Prostate gland (tissue), 2 donors: ENCODE measurements at regions not wholly inside any gene's neighbourhood (a gene's known extent, or its start where the extent isn't known, plus 50 kb on each side); places are given as distances from the start of the nearest gene placed in this dataset.
A peak's percentile ranks its signal among the peaks of the same experiment; 100 is the strongest.

Source experiments
- DNase-seq: peaks from one replicate; pipeline ENCODE4 v3.0.0-alpha.2; 2019; ENCODE audit warnings: low spot score
- H3K27ac ChIP-seq, 2 donors: fragments of 200-600 bp; sonication (generic); 2 replicates each; pipeline ENCODE4 v1.5.1; 2017 to 2019
- H3K27me3 ChIP-seq: fragments of 200-600 bp; sonication (generic); replicated peaks from 2 replicates; pipeline ENCODE4 v1.5.1; 2019; ENCODE audit not compliant: insufficient read depth
- H3K36me3 ChIP-seq, 2 donors: fragments of 200-600 bp; sonication (generic); 1 replicate in 1 of 2; 2 replicates in 1 of 2; pipeline versions ENCODE4 v1.5.1 to v1.8.1; 2017 to 2019
- H3K4me1 ChIP-seq: fragments of 200-600 bp; sonication (generic); replicated peaks from 2 replicates; pipeline ENCODE4 v1.5.1; 2019
- H3K4me3 ChIP-seq, 2 donors: fragments of 200-600 bp; sonication (generic); 2 replicates each; pipeline ENCODE4 v1.5.1; 2017 to 2019
- H3K9me3 ChIP-seq: fragments of 200-600 bp; sonication (generic); 2 replicates; pipeline ENCODE4 v1.5.1; 2017
- CTCF ChIP-seq, 4 experiments: fragments of 200-600 bp in 2 of 4; fragments of 450-650 bp in 2 of 4; sonication (generic) in 2 of 4; IDR thresholded peaks; 1 replicate in 3 of 4; 2 replicates in 1 of 4; pipeline ENCODE4 v1.5.1; 2016 to 2019; ENCODE audit warnings: antibody characterized with exemption in 4 of 4, mild to moderate bottlenecking in 2 of 4, moderate library complexity in 2 of 4
- POLR2A ChIP-seq: fragments of 450-650 bp; IDR thresholded peaks from one replicate; pipeline ENCODE4 v1.6.1; 2016; ENCODE audit warnings: antibody characterized with exemption, mild to moderate bottlenecking
- POLR2AphosphoS5 ChIP-seq: sonication (generic); formaldehyde crosslinking; IDR thresholded peaks from one replicate; pipeline ENCODE4 v1.6.1; 2017; ENCODE audit warnings: antibody characterized with exemption
- WGBS: methylation state at CpG from one replicate; pipeline ENCODE4 v1.1.5; 2018; 5-methylcytosine and 5-hydroxymethylcytosine counted together
- intact Hi-C: fragments of 100-400 bp; cut with DNase I; formaldehyde crosslinking; loops from one replicate; pipeline ENCODE4 v1.14.2; 2022

- no peak for TF ChIP-seq POLR2AphosphoS5
- TF ChIP-seq POLR2A = no peak
- no peak for TF ChIP-seq CTCF (IDR thresholded peaks at IDR 0.05)
- intact Hi-C loops = no loop called here
- WGBS = 86% methylated on average over 2 of the region's 2 CpGs
Observed at GRCh38 chr6:144883915-144884314, 598.8 kb downstream of the UTRN start.

GRCh38 chr6:144885817-144886216 is 600.7 kb downstream of the UTRN start:
- H3K27ac ChIP-seq = no peak overlapping the region
- intact Hi-C loops = no loop called here
- TF ChIP-seq POLR2AphosphoS5 (no peak), CTCF (IDR thresholded peaks at IDR 0.05) (no peak), POLR2A (no peak)
- H3K9me3 ChIP-seq = no peaks in the 10 kb centered on the region
- no peaks in the 10 kb centered on the region for H3K36me3 ChIP-seq
- no peaks in the 10 kb centered on the region for H3K27me3 ChIP-seq
- DNase-seq = no peak
- no peaks in the 10 kb centered on the region for H3K4me1 ChIP-seq
- H3K4me3 ChIP-seq = no peak overlapping the region
- WGBS = 76% methylated on average over 3 of the region's 3 CpGs

More at GRCh38 chr6:144883915-144884314, 598.8 kb downstream of the UTRN start:
- no peak for DNase-seq
- no peaks in the 10 kb centered on the region for H3K27me3 ChIP-seq
- H3K36me3 ChIP-seq = no peaks in the 10 kb centered on the region
- H3K4me1 ChIP-seq = no peaks in the 10 kb centered on the region
- H3K27ac ChIP-seq = no peak overlapping the region
- no peak overlapping the region for H3K4me3 ChIP-seq
- no peaks in the 10 kb centered on the region for H3K9me3 ChIP-seq

- Histone ChIP-seq H3K27me3 (no peaks in the 10 kb centered on the region), H3K36me3 (no peaks in the 10 kb centered on the region), H3K9me3 (no peaks in the 10 kb centered on the region), H3K4me3 (no peak overlapping the region), H3K27ac (no peak overlapping the region), H3K4me1 (no peaks in the 10 kb centered on the region)
- WGBS = 63% methylated on average over 1 of the region's 1 CpG
- TF ChIP-seq POLR2A = no peak
- TF ChIP-seq POLR2AphosphoS5 = no peak
- TF ChIP-seq CTCF (IDR thresholded peaks at IDR 0.05) = no peak
- DNase-seq = no peak
- intact Hi-C loops = no loop called here
Observed at GRCh38 chr6:144886682-144887081, 601.5 kb downstream of the UTRN start.

GRCh38 chr6:144888621-144889020 is 603.5 kb downstream of the UTRN start:
- no peaks in the 10 kb centered on the region for H3K27me3 ChIP-seq
- no peak for TF ChIP-seq CTCF (IDR thresholded peaks at IDR 0.05)
- no peak for TF ChIP-seq POLR2A
- TF ChIP-seq POLR2AphosphoS5 = no peak
- H3K27ac ChIP-seq = no peak overlapping the region
- DNase-seq = no peak
- H3K4me1 ChIP-seq = no peaks in the 10 kb centered on the region
- intact Hi-C loops = no loop called here
- H3K36me3 ChIP-seq = no peaks in the 10 kb centered on the region
- H3K9me3 ChIP-seq = no peaks in the 10 kb centered on the region
- WGBS = 71% methylated on average over 1 of the region's 1 CpG
- H3K4me3 ChIP-seq = no peak overlapping the region

- no peak for DNase-seq
- H3K27me3 ChIP-seq = no peaks in the 10 kb centered on the region
- no peaks in the 10 kb centered on the region for H3K4me1 ChIP-seq
- TF ChIP-seq CTCF (IDR thresholded peaks at IDR 0.05) (no peak), POLR2AphosphoS5 (peak; percentile 73), POLR2A (no peak)
- no peak overlapping the region for H3K4me3 ChIP-seq
- H3K36me3 ChIP-seq = no peaks in the 10 kb centered on the region
- H3K27ac ChIP-seq = no peak overlapping the region
- intact Hi-C loops = no loop called here
- H3K9me3 ChIP-seq = no peaks in the 10 kb centered on the region
- 27% methylated on average over 2 of the region's 2 CpGs for WGBS
Observed at GRCh38 chr6:144893680-144894151, 608.6 kb downstream of the UTRN start.
